OCI-LY7 (cell line): ENCODE measurements at regions not wholly inside any gene's neighbourhood (a gene's known extent, or its start where the extent isn't known, plus 50 kb on each side); places are given as distances from the start of the nearest gene placed in this dataset.

Experiments
- BruUV-seq: library from RNA; stranded (reverse); fragments of 400-500 nt; replicated peaks from 2 replicates; lab custom pipeline; 2021; lab: Mats Ljungman, UMichigan
- CTCF ChIA-PET: fragments of 300-600 bp; sonication (Branson Sonifier 250); formaldehyde crosslinking; loops from one replicate; lab custom pipeline; 2022; ENCODE audit warnings: antibody characterized with exemption; ENCODE audit not compliant: unreplicated experiment; lab: Charles Lee
- POLR2A ChIA-PET: fragments of 300-600 bp; sonication (Branson Sonifier 250); formaldehyde crosslinking; loops from one replicate; lab custom pipeline; 2022; ENCODE audit warnings: antibody characterized with exemption; lab: Charles Lee
- DNase-seq: peaks from one replicate; pipeline ENCODE4 v3.0.0-alpha.2; 2015; ENCODE audit warnings: low spot score
- H2AFZ ChIP-seq: fragments of 200-600 bp; sonication (generic), shearing (Covaris generic); 2 replicates; pipeline ENCODE4 v1.6.1; 2014; ENCODE audit warnings: mild to moderate bottlenecking, antibody characterized with exemption, low read length, moderate library complexity
- H3K27ac ChIP-seq: fragments of 200-600 bp; sonication (generic); 2 replicates; pipeline ENCODE4 v1.5.1; 2014; ENCODE audit warnings: mixed run types, low read depth, mild to moderate bottlenecking, moderate library complexity, low read length, inconsistent platforms; ENCODE audit not compliant: poor library complexity, severe bottlenecking
- H3K36me3 ChIP-seq: fragments of 200-600 bp; sonication (generic); 2 replicates; pipeline ENCODE4 v1.6.1; 2014; ENCODE audit warnings: mild to moderate bottlenecking, antibody characterized with exemption, low read length, moderate library complexity, mixed read lengths; ENCODE audit not compliant: insufficient read depth
- H3K4me1 ChIP-seq: fragments of 200-600 bp; sonication (generic); 2 replicates; pipeline ENCODE4 v1.5.1; 2014; ENCODE audit warnings: mild to moderate bottlenecking, low read length; ENCODE audit not compliant: insufficient read depth, poor library complexity, severe bottlenecking
- H3K4me2 ChIP-seq: fragments of 200-600 bp; sonication (generic); 2 replicates; pipeline ENCODE4 v1.6.1; 2014; ENCODE audit warnings: mild to moderate bottlenecking, low read length
- H3K4me3 ChIP-seq: fragments of 200-600 bp; sonication (generic); 2 replicates; pipeline ENCODE4 v1.5.1; 2014; ENCODE audit warnings: mild to moderate bottlenecking, low read depth, low read length; ENCODE audit not compliant: poor library complexity, severe bottlenecking
- H3K79me2 ChIP-seq: fragments of 200-600 bp; sonication (generic); 2 replicates; pipeline ENCODE4 v1.6.1; 2016; ENCODE audit warnings: low read depth, mild to moderate bottlenecking, low read length, moderate library complexity, mixed read lengths; ENCODE audit not compliant: insufficient read depth
- H3K9me2 ChIP-seq: fragments of 200-600 bp; sonication (generic); 2 replicates; pipeline ENCODE4 v1.6.1; 2016; ENCODE audit warnings: mild to moderate bottlenecking, low read length, mixed read lengths; ENCODE audit not compliant: insufficient read depth
- H3K9me3 ChIP-seq: fragments of 200-600 bp; sonication (generic); 2 replicates; pipeline ENCODE4 v1.6.1; 2014; ENCODE audit warnings: mild to moderate bottlenecking, mixed run types, low read length, mixed read lengths
- H4K20me1 ChIP-seq: fragments of 200-600 bp; sonication (generic); 2 replicates; pipeline ENCODE4 v1.6.1; 2014; ENCODE audit warnings: mild to moderate bottlenecking, antibody characterized with exemption, low read length, moderate library complexity, mixed read lengths; ENCODE audit not compliant: insufficient read depth
- EZH2phosphoT487 ChIP-seq: fragments of 200-600 bp; sonication (generic); IDR thresholded peaks from 2 replicates; pipeline ENCODE4 v1.6.1; 2018; ENCODE audit warnings: low read depth, borderline replicate concordance, mild to moderate bottlenecking, mixed run types, antibody characterized with exemption, low read length, moderate library complexity, mixed read lengths
- intact Hi-C: fragments of 100-400 bp; cut with micrococcal nuclease; formaldehyde crosslinking; loops from one replicate; pipeline ENCODE4 v1.10.0; 2022; ENCODE audit not compliant: unreplicated experiment
- TF ChIP-seq, protein P1 (sequence below): fragments of 200-600 bp; sonication (generic); conservative IDR thresholded peaks from 2 replicates; pipeline ENCODE4 v1.5.1; 2014; ENCODE audit warnings: mild to moderate bottlenecking, antibody characterized with exemption, low read length, moderate library complexity, mixed read lengths

DNA sequence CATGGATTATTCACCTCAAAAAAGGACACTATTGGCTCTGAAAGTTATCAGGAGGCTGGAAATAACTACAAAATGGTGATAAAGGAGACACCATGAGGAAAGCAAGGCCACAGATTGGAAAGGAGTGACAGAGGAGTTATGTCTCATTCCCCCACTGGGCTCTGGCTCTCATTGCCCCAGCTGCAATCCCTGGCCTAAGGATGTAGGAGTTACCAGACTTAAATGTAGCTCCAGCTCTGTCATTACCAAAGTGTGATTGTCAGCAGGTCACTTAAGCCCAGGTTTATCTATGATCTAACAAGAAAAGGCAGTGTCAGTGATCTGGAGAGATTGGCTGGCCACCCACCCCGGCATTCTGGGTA is 1228.2 kb upstream of the DDX18 start:
- no peak for TF ChIP-seq EZH2phosphoT487
- TF ChIP-seq, protein P1, sequence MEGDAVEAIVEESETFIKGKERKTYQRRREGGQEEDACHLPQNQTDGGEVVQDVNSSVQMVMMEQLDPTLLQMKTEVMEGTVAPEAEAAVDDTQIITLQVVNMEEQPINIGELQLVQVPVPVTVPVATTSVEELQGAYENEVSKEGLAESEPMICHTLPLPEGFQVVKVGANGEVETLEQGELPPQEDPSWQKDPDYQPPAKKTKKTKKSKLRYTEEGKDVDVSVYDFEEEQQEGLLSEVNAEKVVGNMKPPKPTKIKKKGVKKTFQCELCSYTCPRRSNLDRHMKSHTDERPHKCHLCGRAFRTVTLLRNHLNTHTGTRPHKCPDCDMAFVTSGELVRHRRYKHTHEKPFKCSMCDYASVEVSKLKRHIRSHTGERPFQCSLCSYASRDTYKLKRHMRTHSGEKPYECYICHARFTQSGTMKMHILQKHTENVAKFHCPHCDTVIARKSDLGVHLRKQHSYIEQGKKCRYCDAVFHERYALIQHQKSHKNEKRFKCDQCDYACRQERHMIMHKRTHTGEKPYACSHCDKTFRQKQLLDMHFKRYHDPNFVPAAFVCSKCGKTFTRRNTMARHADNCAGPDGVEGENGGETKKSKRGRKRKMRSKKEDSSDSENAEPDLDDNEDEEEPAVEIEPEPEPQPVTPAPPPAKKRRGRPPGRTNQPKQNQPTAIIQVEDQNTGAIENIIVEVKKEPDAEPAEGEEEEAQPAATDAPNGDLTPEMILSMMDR, result no peak
- BruUV-seq, result no TSS peak
- H3K4me1 ChIP-seq, result no peaks in the 10 kb centered on the region
- H3K36me3 ChIP-seq, result no peaks in the 10 kb centered on the region
- no peaks in the 10 kb centered on the region for H3K9me2 ChIP-seq
- intact Hi-C loops, result no loop called here
- no peak overlapping the region for H3K4me3 ChIP-seq
- ChIA-PET CTCF (no interaction called here), POLR2A (interaction anchor here (0.9 to 1.3 kb wide), 2 partner anchors 10 to 327 kb away, joined by 3 read pairs; no protein-coding TSS in a partner anchor)
- H3K4me2 ChIP-seq, result no peak overlapping the region
- DNase-seq, result no peak
- no peaks in the 10 kb centered on the region for H3K79me2 ChIP-seq
- no peaks in the 10 kb centered on the region for H3K9me3 ChIP-seq
- H4K20me1 ChIP-seq, result no peaks in the 10 kb centered on the region
- no peak overlapping the region for H3K27ac ChIP-seq
- H2AFZ ChIP-seq, result no peak overlapping the region
